Common myeloid progenitor, CD34-positive (primary cell): ENCODE measurements at regions not wholly inside any gene's neighbourhood (a gene's known extent, or its start where the extent isn't known, plus 50 kb on each side); places are given as distances from the start of the nearest gene placed in this dataset.

Experiments
- CTCF ChIA-PET: fragments of 350-600 bp; sonication (Branson Sonifier 250); formaldehyde crosslinking; loops from one replicate; lab custom pipeline; 2021; ENCODE audit warnings: antibody characterized with exemption; lab: Charles Lee
- POLR2A ChIA-PET: fragments of 350-600 bp; sonication (Branson Sonifier 250); formaldehyde crosslinking; loops from one replicate; lab custom pipeline; 2021; ENCODE audit warnings: antibody characterized with exemption; lab: Charles Lee
- DNase-seq, 3 donors: peaks; one replicate each; pipeline versions ENCODE4 v3.0.0 to v3.0.0-alpha.2; 2013
- H3K27ac ChIP-seq, 2 experiments: 1 replicate in 1 of 2; 2 replicates in 1 of 2; pipeline ENCODE4 v1.7.0; 2013; ENCODE audit warnings: inconsistent platforms in 2 of 2, low read length in 2 of 2, mild to moderate bottlenecking in 2 of 2, low read depth in 1 of 2, moderate library complexity in 1 of 2; ENCODE audit not compliant: severe bottlenecking in 2 of 2, insufficient read depth in 1 of 2, poor library complexity in 1 of 2
- H3K27me3 ChIP-seq, 5 experiments: replicated peaks in 2 of 5; 1 replicate in 3 of 5; 2 replicates in 2 of 5; pipeline versions ENCODE4 v1.6.1 to v1.7.0; 2013; ENCODE audit warnings: low read length in 4 of 5, mild to moderate bottlenecking in 2 of 5, moderate library complexity in 2 of 5, inconsistent platforms in 1 of 5; ENCODE audit not compliant: insufficient read depth in 5 of 5, control insufficient read depth in 4 of 5
- H3K36me3 ChIP-seq, 4 experiments: 1 replicate in 2 of 4; 2 replicates in 2 of 4; pipeline versions ENCODE4 v1.6.1 to v1.7.0; 2013; ENCODE audit warnings: low read length in 3 of 4, control low read depth in 1 of 4, mild to moderate bottlenecking in 1 of 4; ENCODE audit not compliant: control insufficient read depth in 4 of 4, insufficient read depth in 4 of 4
- H3K4me1 ChIP-seq, 4 experiments: 1 replicate in 3 of 4; 2 replicates in 1 of 4; pipeline versions ENCODE4 v1.6.1 to v1.7.1; 2013; ENCODE audit warnings: low read length in 3 of 4, mild to moderate bottlenecking in 3 of 4, control low read depth in 1 of 4, inconsistent platforms in 1 of 4, moderate library complexity in 1 of 4; ENCODE audit not compliant: control insufficient read depth in 4 of 4, insufficient read depth in 4 of 4; ENCODE audit errors: control extremely low read depth in 1 of 4
- H3K4me3 ChIP-seq, 7 experiments: 1 replicate in 4 of 7; 2 replicates in 3 of 7; pipeline versions ENCODE4 v1.5.1 to v1.7.0; 2013; ENCODE audit warnings: mild to moderate bottlenecking in 7 of 7, low read length in 6 of 7, moderate library complexity in 6 of 7, inconsistent platforms in 2 of 7, low read depth in 2 of 7, control low read depth in 1 of 7; ENCODE audit not compliant: insufficient read depth in 4 of 7, control insufficient read depth in 1 of 7; ENCODE audit errors: extremely low read depth in 1 of 7
- H3K9me3 ChIP-seq, 5 experiments: 1 replicate in 4 of 5; 2 replicates in 1 of 5; pipeline versions ENCODE4 v1.6.1 to v1.7.1; 2013; ENCODE audit warnings: low read length in 4 of 5, mild to moderate bottlenecking in 2 of 5, inconsistent platforms in 1 of 5, low read depth in 1 of 5, moderate library complexity in 1 of 5; ENCODE audit not compliant: control insufficient read depth in 4 of 5, insufficient read depth in 2 of 5; ENCODE audit errors: control extremely low read depth in 1 of 5
- whole genome bisulfite sequencing: methylation state at CpG from one replicate; pipeline ENCODE4 v1.1.5; 2013; ENCODE audit not compliant: insufficient coverage; 5-methylcytosine and 5-hydroxymethylcytosine counted together

DNA sequence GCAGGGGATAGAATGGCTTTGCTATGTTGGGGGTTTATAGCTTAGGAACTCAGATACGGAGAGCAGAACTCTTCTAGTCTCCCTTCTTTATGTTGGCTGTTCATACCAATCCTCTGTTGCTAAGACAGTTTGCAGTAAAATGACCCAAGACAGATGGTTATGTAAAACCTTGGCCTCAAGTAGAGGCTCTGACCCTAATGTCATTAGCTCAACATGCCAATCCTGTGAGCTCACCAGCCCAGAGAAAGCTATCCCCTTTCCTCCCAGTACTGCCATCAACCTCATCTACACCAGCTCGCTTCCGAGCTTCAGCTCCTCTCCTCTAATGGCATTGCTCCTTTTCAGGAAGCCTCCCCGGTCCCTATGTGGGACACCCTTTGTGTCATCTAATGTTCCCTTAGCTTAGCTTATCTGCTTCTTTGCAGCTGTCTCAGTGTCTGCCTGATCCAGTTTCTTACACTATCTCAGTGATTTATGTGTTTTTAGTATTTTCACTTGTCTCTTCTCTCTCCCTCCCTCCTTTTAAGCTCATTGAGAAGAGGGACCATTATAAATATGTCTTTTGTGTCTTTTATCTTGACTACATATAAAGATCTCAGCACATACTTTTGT is 281.3 kb upstream of the CLINT1 start:
- no peak overlapping the region for H3K4me3 ChIP-seq
- CTCF ChIA-PET = interaction anchor here (1.1 kb wide), 1 partner anchor 65 kb away, joined by 3 read pairs; no protein-coding TSS in a partner anchor
- POLR2A ChIA-PET = no interaction called here
- no CpG with 5 or more reads among the region's 4 CpGs for WGBS
- no peaks in the 10 kb centered on the region for H3K36me3 ChIP-seq
- no peaks in the 10 kb centered on the region for H3K4me1 ChIP-seq
- H3K27ac ChIP-seq = no peak overlapping the region
- H3K9me3 ChIP-seq = no peaks in the 10 kb centered on the region
- peaks cover 0 to 3% (median 0%) of the 10 kb centered on the region in 5 experiments for H3K27me3 ChIP-seq
- no peak for DNase-seq

DNA sequence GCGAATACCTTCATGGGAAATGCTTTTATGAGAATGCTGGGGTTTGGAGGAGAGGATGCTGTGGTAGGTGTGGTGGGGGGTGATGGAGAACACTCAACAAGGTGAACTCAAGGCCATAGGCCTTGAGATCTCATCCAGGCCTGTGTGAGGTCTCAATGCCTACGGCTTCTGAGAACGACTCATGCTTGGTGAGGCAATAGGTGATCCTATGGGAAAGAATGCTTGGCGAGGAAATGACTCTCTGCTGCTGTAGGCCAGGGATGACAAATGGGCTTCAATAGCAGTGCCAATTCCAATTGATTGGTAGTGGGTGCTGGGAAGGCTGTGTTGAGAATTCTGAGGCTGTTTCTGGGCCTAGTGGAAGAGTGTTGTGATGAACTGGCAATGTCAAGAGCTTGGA is 280.2 kb upstream of the CLINT1 start:
- no peaks in the 10 kb centered on the region for H3K9me3 ChIP-seq
- peaks cover 0 to 3% (median 0%) of the 10 kb centered on the region in 5 experiments for H3K27me3 ChIP-seq
- H3K27ac ChIP-seq = no peak overlapping the region
- ChIA-PET CTCF (no interaction called here), POLR2A (no interaction called here)
- H3K4me1 ChIP-seq = no peaks in the 10 kb centered on the region
- no peaks in the 10 kb centered on the region for H3K36me3 ChIP-seq
- H3K4me3 ChIP-seq = no peak overlapping the region
- DNase-seq = no peak
- WGBS = 93% methylated on average over 4 of the region's 4 CpGs

DNA sequence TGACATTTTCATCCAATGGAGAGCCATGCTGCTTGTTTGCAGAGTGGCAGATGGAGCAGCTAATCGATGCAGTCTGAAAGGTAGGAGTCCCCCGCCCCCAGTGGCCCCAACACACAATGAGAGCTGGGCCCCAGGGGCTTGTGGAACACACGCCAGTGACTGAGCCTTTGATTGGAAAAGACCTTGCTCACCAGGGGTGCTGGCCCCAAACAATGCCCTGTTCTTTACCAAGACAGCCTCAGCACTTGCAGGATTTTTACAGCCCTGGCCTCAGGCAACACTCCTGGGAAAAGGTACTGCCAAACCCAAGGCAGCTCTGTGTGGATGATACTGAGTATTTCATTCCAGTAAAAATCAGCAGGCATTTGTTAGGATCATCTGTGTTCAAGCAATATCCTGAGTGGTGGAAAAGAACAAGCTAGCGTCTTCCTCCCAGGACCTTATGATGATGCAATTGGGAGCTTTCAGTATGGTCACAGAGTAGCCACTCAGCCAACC is 276.8 kb upstream of the CLINT1 start:
- no peak overlapping the region for H3K27ac ChIP-seq
- ChIA-PET CTCF (no interaction called here), POLR2A (interaction anchor here (0.6 kb wide), 1 partner anchor 363 kb away, joined by 3 read pairs; no protein-coding TSS in a partner anchor)
- H3K4me3 ChIP-seq = no peak overlapping the region
- H3K36me3 ChIP-seq = no peaks in the 10 kb centered on the region
- H3K27me3 ChIP-seq = peaks cover 0 to 3% (median 0%) of the 10 kb centered on the region in 5 experiments
- H3K4me1 ChIP-seq = no peaks in the 10 kb centered on the region
- no peaks in the 10 kb centered on the region for H3K9me3 ChIP-seq
- WGBS = 92% methylated on average over 3 of the region's 4 CpGs
- no peak for DNase-seq

DNA sequence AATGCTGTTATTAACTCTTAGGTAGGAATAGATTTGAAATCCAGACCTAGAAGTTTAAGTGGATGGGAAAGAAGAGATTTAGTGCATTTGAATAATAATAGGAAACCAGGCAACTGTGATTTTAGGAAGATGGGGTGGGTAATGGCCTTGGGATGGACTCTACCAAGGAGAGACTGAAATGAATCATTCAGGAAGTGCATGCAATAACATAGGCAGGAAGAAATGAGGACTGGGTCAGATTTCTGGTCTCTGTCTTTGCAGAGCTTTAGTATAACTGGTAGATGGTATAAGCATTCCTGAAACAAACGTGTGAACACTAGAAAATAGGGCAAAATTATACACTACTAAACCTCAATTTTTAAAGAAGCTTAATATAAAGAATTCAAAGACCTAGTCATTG is 274.4 kb upstream of the CLINT1 start:
- Histone ChIP-seq H3K36me3 (no peaks in the 10 kb centered on the region), H3K4me3 (no peak overlapping the region), H3K27me3 (peaks cover 0 to 3% (median 0%) of the 10 kb centered on the region in 5 experiments), H3K4me1 (no peaks in the 10 kb centered on the region), H3K27ac (no peak overlapping the region), H3K9me3 (no peaks in the 10 kb centered on the region)
- no peak for DNase-seq
- ChIA-PET CTCF (interaction anchor here (0.9 kb wide), 1 partner anchor 23 kb away, joined by 4 read pairs; no protein-coding TSS in a partner anchor), POLR2A (interaction anchor here (0.6 kb wide), 1 partner anchor 20 kb away, joined by 3 read pairs; no protein-coding TSS in a partner anchor)
- no CpG with 5 or more reads among the region's 1 CpG for WGBS

DNA sequence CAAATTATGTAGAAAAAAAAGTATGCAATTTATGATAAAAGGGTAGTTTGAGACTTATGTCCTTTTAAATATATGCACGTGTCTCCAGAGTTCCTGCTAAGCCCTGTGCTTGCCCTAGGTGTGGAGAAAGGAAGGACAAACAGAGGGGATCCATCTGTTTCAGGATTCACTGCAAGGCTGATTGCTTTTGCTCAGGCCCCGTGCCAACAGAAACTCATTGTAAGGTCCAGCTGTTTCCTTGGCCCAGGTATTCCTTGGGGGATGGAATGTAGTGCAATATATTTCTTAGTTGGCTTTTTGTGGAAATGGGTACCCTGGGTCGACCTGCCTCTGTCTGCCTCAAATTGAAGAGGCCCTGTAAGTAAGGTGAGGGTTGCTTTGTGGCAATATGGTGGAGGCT is 268.6 kb upstream of the CLINT1 start:
- CTCF ChIA-PET = no interaction called here
- Histone ChIP-seq H3K4me1 (no peaks in the 10 kb centered on the region), H3K27me3 (peaks cover 0 to 2% (median 0%) of the 10 kb centered on the region in 5 experiments), H3K4me3 (no peak overlapping the region), H3K36me3 (no peaks in the 10 kb centered on the region), H3K9me3 (no peaks in the 10 kb centered on the region), H3K27ac (no peak overlapping the region)
- POLR2A ChIA-PET = no interaction called here
- 93% methylated on average over 3 of the region's 3 CpGs for WGBS
- no peak for DNase-seq

DNA sequence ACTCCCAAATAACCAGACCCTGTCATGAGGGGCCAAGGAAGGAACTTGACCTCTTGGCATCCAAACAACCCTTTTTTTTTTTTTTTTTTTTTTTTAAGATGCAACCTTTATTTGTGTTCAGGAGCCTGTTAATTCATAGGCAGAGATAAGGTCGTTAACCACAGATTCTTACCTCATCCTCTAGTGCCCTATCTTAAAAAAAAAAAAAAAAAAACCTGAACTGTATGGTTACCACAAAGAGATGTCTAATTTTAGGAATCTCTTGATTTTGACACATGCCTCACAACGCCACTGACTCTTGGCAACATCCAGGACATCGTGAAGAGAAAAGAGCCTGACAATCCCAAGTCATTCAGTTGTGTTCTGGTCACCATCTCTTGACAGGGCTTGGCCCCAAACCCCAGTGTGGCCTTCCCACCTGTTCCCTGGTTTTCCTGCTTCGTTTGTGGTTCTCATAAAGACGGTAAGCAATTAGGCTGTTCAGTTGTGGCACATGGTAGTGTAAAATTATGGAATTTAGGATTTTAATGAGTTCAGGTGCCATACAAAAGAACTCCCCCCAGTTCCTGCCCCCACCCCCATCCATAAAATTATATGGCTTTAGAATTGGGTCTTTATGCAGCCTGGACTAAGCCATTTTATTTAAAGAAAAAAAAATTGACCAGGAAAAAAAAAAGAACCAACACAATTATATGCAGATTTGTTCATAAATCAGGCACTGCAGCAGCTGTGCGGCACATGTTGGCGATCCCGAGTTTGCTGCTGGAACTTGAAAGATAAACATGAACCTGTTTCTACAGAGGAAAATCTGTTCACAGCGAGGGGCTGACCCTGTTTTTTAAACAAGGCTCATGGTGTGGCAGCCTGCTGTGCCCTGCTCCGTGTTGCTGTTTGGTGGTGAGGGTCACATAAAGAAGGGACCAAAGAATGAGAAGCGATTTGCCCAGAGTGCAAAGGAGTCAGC is 267.8 kb upstream of the CLINT1 start:
- CTCF ChIA-PET = no interaction called here
- WGBS = 95% methylated on average over 7 of the region's 11 CpGs
- Histone ChIP-seq H3K4me3 (no peak overlapping the region), H3K4me1 (peaks cover 0 to 1% (median under 1%) of the 10 kb centered on the region in 4 experiments), H3K9me3 (no peaks in the 10 kb centered on the region), H3K27ac (no peak overlapping the region), H3K36me3 (no peaks in the 10 kb centered on the region), H3K27me3 (peaks cover 0 to 2% (median 0%) of the 10 kb centered on the region in 5 experiments)
- POLR2A ChIA-PET = no interaction called here
- no peak for DNase-seq
